ENCODE measurements at regions not wholly inside any gene's neighbourhood (a gene's known extent, or its start where the extent isn't known, plus 50 kb on each side); places are given as distances from the start of the nearest gene placed in this dataset.

DNA sequence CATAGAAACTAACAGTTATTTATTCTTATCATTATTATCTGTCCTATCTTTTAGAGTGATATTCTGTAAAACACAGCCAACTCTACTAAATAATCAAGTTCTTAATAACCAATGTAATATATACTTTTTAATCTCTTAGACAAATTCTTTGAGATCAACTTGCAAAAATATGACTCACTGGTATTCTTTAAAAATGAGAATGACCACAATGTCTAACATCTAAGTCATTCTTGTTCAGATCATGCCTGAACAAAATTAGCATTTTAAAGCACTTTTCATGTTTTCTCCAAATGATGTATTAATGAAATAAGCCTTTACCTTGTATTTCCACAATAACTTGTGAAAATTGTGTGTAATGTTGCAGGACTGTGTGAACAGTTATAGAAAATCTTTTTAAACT, 356.9 kb upstream of the RGMB start:
- no peak for DNase-seq (ENCODE audit: extremely low spot score)

DNA sequence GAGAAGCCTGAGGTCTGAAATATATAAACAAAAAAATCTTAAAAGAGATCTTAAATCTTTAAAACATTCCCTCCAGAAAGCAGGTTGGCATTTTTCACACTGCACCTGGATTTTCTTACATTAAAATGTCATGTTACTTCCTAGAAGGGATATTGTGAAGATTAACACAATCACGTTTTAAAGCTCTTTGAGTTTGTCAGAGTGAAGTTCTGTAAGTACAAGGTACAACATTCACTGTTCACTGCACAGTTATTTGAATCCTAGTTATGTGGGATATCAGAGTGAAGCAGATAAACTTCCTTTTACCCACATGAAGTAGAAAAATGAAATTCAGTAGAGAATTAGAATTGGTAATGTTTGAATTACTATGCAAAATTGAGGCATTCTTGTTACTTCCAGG, 353.6 kb upstream of the RGMB start:
- TF ChIP-seq, protein P1, sequence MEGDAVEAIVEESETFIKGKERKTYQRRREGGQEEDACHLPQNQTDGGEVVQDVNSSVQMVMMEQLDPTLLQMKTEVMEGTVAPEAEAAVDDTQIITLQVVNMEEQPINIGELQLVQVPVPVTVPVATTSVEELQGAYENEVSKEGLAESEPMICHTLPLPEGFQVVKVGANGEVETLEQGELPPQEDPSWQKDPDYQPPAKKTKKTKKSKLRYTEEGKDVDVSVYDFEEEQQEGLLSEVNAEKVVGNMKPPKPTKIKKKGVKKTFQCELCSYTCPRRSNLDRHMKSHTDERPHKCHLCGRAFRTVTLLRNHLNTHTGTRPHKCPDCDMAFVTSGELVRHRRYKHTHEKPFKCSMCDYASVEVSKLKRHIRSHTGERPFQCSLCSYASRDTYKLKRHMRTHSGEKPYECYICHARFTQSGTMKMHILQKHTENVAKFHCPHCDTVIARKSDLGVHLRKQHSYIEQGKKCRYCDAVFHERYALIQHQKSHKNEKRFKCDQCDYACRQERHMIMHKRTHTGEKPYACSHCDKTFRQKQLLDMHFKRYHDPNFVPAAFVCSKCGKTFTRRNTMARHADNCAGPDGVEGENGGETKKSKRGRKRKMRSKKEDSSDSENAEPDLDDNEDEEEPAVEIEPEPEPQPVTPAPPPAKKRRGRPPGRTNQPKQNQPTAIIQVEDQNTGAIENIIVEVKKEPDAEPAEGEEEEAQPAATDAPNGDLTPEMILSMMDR (IDR thresholded peaks at IDR 0.05; ENCODE audit: control extremely low read depth, extremely low read depth, low read depth, missing control alignments), result no peak
- DNase-seq (ENCODE audit: extremely low spot score), result no peak
- CTCF ChIA-PET, result interaction anchor here (1.8 kb wide), 1 partner anchor 9 kb away, joined by 4 read pairs; no protein-coding TSS in a partner anchor
- POLR2A ChIA-PET, result no interaction called here

More for the DNA sequence above, 356.9 kb upstream of the RGMB start:
- POLR2A ChIA-PET, result no interaction called here
- TF ChIP-seq, protein P1 (IDR thresholded peaks at IDR 0.05; ENCODE audit: control extremely low read depth, extremely low read depth, low read depth, missing control alignments), result no peak
- CTCF ChIA-PET, result interaction anchor here (0.6 to 1.6 kb wide), 2 partner anchors 10 to 14 kb away, joined by 3 to 4 read pairs; no protein-coding TSS in a partner anchor

DNA sequence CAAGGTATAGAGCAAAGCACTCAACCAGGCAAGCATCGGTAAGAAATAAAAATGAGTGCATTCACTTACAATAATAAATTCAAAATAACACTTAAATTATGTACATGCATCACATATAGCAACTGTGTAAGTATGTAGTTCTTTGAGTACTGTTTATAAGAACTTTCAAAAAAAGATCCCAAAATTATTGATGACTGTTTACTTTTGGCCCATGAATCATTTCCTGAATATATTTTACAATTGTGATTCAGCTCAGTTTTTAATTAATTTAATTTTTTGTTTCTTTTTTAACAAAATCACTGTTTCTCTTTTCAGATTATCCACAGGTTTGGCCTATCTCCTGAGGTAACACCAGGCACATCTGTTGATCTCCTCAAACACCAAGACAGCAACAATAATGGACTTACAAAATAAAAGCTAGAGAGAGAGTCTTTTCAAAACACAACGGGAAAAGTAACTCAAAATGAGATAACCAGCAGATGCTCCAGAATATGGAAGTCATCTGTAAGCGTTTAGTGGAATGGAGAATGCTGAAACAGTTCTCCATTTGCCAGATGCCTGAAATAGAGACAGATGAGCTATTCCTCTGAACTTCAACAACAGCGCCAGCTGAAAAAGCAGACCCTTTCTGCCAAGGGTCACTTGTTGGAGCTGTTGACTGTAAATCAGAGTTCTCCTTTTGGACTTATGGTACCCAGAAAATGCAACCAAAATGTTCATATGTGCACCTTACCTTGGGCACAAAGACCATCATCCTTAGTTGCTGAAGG, 348.6 kb upstream of the RGMB start:
- ChIA-PET CTCF (interaction anchor here (1.5 kb wide), 1 partner anchor 12 kb away, joined by 3 read pairs; no protein-coding TSS in a partner anchor), POLR2A (no interaction called here)
- no peak for DNase-seq (ENCODE audit: extremely low spot score)
- TF ChIP-seq, protein P1 (IDR thresholded peaks at IDR 0.05; ENCODE audit: control extremely low read depth, extremely low read depth, low read depth, missing control alignments), result no peak

DNA sequence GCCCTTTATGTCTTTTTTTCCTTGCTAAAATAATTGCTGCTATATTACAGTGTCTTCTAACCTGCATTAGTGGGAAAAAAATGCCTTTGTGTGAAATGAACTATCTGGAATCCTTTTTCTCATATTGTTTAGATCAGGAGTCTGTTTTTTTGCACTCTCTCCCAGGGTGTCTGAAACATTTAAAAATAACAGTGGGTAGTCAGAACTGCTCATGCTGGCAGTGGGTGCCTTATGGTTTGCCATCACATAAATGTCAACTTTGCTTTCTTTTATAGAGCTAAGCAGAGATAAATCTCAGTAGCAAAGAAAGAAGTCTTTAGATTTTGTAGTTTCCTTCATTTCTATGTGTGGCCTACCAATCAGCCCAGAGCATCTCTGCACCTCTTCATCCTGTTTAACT, 347.8 kb upstream of the RGMB start:
- DNase-seq (ENCODE audit: extremely low spot score), result no peak
- TF ChIP-seq, protein P1 (IDR thresholded peaks at IDR 0.05; ENCODE audit: control extremely low read depth, extremely low read depth, low read depth, missing control alignments), result no peak
- ChIA-PET CTCF (interaction anchor here (1.2 to 1.5 kb wide), 2 partner anchors 9 to 32 kb away, joined by 3 to 4 read pairs; no protein-coding TSS in a partner anchor), POLR2A (no interaction called here)

DNA sequence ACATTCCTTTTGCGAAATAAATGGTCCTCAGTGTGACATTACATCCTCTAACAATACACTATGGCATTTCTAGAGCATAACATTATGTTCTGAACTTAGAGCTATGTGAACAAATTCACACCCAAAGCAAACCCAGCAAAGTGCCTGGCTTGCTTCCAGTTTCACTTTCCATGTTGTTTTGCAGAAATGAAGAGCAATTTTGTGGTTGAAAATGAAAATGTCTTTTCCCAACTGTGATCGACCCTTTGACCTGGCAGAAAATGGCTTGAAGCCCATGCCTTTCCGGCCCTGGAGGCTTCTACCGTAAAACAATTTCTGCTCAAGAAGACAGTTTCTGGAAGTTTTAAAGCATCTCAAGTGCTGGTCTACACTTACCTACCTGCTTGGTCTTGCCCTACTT, 344.7 kb upstream of the RGMB start:
- CTCF ChIA-PET, result interaction anchor here (1.0 to 1.9 kb wide), 2 partner anchors 10 to 14 kb away, joined by 3 to 4 read pairs; no protein-coding TSS in a partner anchor
- TF ChIP-seq, protein P1 (IDR thresholded peaks at IDR 0.05; ENCODE audit: control extremely low read depth, extremely low read depth, low read depth, missing control alignments), result no peak
- POLR2A ChIA-PET, result no interaction called here
- DNase-seq (ENCODE audit: extremely low spot score), result no peak

DNA sequence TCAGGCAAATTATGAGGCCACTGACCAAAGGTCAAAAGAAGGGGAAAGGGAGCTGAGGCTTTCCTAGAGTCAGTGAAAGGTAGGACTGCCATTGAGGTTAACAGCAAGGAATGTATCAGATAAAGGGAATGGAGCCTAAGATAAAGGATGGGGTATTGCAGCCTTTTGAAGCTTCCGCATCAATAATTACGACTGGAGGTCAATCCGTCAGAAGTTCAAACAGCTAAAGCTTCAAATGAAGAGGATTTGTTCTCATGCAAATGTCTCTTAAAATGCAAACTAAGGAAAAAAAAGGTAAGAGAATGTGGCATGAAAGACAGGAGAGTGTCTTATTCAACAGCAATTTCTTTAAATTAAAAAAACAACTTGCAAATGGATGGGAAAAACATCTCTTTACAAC, 341.1 kb upstream of the RGMB start:
- DNase-seq (ENCODE audit: extremely low spot score), result no peak
- TF ChIP-seq, protein P1 (IDR thresholded peaks at IDR 0.05; ENCODE audit: control extremely low read depth, extremely low read depth, low read depth, missing control alignments), result no peak
- ChIA-PET CTCF (interaction anchor here (2.1 kb wide), 1 partner anchor 11 kb away, joined by 9 read pairs; no protein-coding TSS in a partner anchor), POLR2A (no interaction called here)

Measured in GM10248 (cell line).